RWPE2 (cell line): ENCODE measurements at regions not wholly inside any gene's neighbourhood (a gene's known extent, or its start where the extent isn't known, plus 50 kb on each side); places are given as distances from the start of the nearest gene placed in this dataset.

ENCODE experiments used
- ATAC-seq: fragments of 200-7000 bp; cut with Tn5 transposase; 3 replicates; pipeline ENCODE4 v1.9.1; 2021; ENCODE audit warnings: low read depth
- DNase-seq: peaks from one replicate; pipeline ENCODE4 v3.0.0-alpha.2; 2020; ENCODE audit warnings: low spot score
- H3K27ac ChIP-seq: fragments of 450-650 bp; 2 replicates; pipeline ENCODE4 v1.5.1; 2017; ENCODE audit warnings: mild to moderate bottlenecking; ENCODE audit not compliant: poor library complexity, severe bottlenecking
- H3K27me3 ChIP-seq: fragments of 250-450 bp; sonication (Bioruptor Pico); 2 replicates; pipeline ENCODE4 v1.5.1; 2021; ENCODE audit warnings: mild to moderate bottlenecking, moderate library complexity; ENCODE audit not compliant: insufficient read depth, poor library complexity, severe bottlenecking
- H3K36me3 ChIP-seq: fragments of 250-450 bp; sonication (Bioruptor Pico); 2 replicates; pipeline ENCODE4 v1.5.1; 2020; ENCODE audit warnings: low read depth, mild to moderate bottlenecking, moderate library complexity
- H3K4me1 ChIP-seq: fragments of 250-450 bp; sonication (Bioruptor Pico); 2 replicates; pipeline ENCODE4 v1.5.1; 2021; ENCODE audit warnings: mild to moderate bottlenecking, moderate library complexity; ENCODE audit not compliant: insufficient read depth, poor library complexity, severe bottlenecking
- H3K4me3 ChIP-seq: fragments of 250-450 bp; sonication (Bioruptor Pico); 2 replicates; pipeline ENCODE4 v1.5.1; 2021; ENCODE audit warnings: mild to moderate bottlenecking, moderate library complexity; ENCODE audit not compliant: severe bottlenecking
- H3K9me3 ChIP-seq: fragments of 250-450 bp; sonication (Bioruptor Pico); 2 replicates; pipeline ENCODE4 v1.5.1; 2021; ENCODE audit warnings: mild to moderate bottlenecking, moderate library complexity; ENCODE audit not compliant: severe bottlenecking
- CTCF ChIP-seq: fragments of 450-650 bp; IDR thresholded peaks from one replicate; pipeline ENCODE4 v1.5.1; 2017; ENCODE audit warnings: mild to moderate bottlenecking, moderate library complexity; ENCODE audit not compliant: poor library complexity, severe bottlenecking

GRCh38 chr20:39398656-39399055 lies 436.5 kb downstream of the DHX35 start:
- Histone ChIP-seq H3K9me3 (no peaks in the 10 kb centered on the region), H3K27ac (no peak overlapping the region), H3K4me1 (no peaks in the 10 kb centered on the region), H3K4me3 (no peak overlapping the region), H3K36me3 (no peaks in the 10 kb centered on the region), H3K27me3 (no peaks in the 10 kb centered on the region)
- no peak for TF ChIP-seq CTCF
- DNase-seq (no peak), ATAC-seq (peak; percentile 36; the same call in 2 of the 3 replicates)

GRCh38 chr20:39397646-39398045 lies 435.5 kb downstream of the DHX35 start:
- no peaks in the 10 kb centered on the region for H3K9me3 ChIP-seq

DNA sequence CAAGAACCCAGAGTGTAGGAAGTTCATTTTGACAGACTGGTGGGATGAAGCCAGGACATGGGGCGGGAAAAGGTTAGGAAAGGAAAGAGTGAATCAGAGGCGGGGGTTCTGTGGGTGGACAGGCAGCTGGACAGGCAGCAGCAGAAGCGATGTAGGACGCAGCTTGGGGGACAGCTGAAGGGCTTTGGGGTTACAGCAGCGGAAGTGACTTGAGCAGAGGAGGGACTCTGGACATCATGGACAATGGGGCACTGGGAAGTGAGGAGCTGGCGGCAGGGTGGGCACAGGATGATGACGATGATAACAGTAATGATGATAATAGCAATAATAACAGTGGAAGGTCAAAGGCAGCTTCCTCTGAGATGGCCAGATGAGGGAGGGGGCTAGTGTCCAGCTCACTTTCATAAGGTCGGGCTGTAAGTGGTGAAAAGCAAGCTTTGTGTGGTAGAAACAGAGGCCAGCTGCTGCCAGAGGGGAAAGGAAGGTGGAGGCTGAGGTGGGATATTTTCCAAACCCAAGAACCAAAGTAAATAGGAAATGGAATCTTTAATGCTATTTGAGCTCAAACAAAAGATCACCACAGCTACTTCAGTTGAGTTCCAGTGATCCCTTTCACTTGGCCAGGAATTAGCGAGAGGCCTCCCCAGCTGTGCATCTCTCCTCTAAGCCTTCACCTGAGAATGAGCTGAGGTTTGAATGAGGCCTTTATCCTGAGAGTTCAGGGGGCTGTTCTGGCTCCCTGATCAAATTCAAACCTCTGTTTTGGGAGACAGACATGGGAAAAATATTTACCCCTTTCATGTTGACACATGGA lies 433.5 kb downstream of the DHX35 start:
- no peak for ATAC-seq
- no peak overlapping the region for H3K27ac ChIP-seq
- TF ChIP-seq CTCF = no peak

More at GRCh38 chr20:39397646-39398045, 435.5 kb downstream of the DHX35 start:
- H3K36me3 ChIP-seq = no peaks in the 10 kb centered on the region
- TF ChIP-seq CTCF = no peak
- H3K27me3 ChIP-seq = no peaks in the 10 kb centered on the region
- no peak overlapping the region for H3K27ac ChIP-seq
- no peaks in the 10 kb centered on the region for H3K4me1 ChIP-seq
- DNase-seq (no peak), ATAC-seq (no peak)
- H3K4me3 ChIP-seq = no peak overlapping the region

DNA sequence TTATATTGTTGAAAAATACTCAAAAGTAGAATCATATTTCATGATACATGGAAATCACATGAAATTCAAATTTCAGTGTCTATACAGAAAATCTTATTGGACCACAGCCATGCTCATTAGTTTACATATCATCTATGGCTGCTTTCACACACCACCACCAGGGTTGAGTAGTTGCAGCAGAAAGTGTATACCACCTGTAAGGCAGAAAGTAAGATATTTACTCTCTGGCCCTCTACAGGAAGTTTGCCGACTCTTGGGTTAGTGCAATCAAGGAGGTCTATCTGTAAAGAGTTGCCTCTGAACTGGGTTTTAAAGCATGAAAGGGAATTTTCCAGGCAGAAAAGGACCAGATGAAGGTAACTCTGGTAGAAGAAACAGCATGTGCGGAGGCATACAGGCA lies 432.3 kb downstream of the DHX35 start:
- Histone ChIP-seq H3K4me1 (no peaks in the 10 kb centered on the region), H3K9me3 (no peaks in the 10 kb centered on the region), H3K27ac (no peak overlapping the region), H3K27me3 (no peaks in the 10 kb centered on the region), H3K4me3 (no peak overlapping the region), H3K36me3 (no peaks in the 10 kb centered on the region)
- ATAC-seq (no peak), DNase-seq (no peak)
- TF ChIP-seq CTCF = no peak

More for the DNA sequence above, 433.5 kb downstream of the DHX35 start:
- H3K4me1 ChIP-seq = no peaks in the 10 kb centered on the region
- H3K27me3 ChIP-seq = no peaks in the 10 kb centered on the region
- no peak for DNase-seq
- no peak overlapping the region for H3K4me3 ChIP-seq
- no peaks in the 10 kb centered on the region for H3K9me3 ChIP-seq
- no peaks in the 10 kb centered on the region for H3K36me3 ChIP-seq

GRCh38 chr20:39390186-39390585 lies 428.0 kb downstream of the DHX35 start:
- no peak for TF ChIP-seq CTCF
- Histone ChIP-seq H3K4me3 (no peak overlapping the region), H3K27me3 (peaks cover 6% of the 10 kb centered on the region), H3K27ac (no peak overlapping the region), H3K9me3 (peaks cover 3% of the 10 kb centered on the region), H3K36me3 (no peaks in the 10 kb centered on the region; the same call in 1 of the 2 replicates), H3K4me1 (no peaks in the 10 kb centered on the region)
- no peak for DNase-seq
- ATAC-seq = peak; percentile 19; the same call in 1 of the 3 replicates
